ENCODE measurements at regions not wholly inside any gene's neighbourhood (a gene's known extent, or its start where the extent isn't known, plus 50 kb on each side); places are given as distances from the start of the nearest gene placed in this dataset.

- no peak overlapping the region for H3K9ac ChIP-seq (ENCODE audit: low read length)
- no peaks in the 10 kb centered on the region for H3K9me3 ChIP-seq (ENCODE audit: insufficient read depth, low read depth, low read length)
- Mint-ChIP-seq H3K4me3 (ENCODE audit: unreplicated experiment) (no peak overlapping the region), H3K36me3 (ENCODE audit: low read depth, unreplicated experiment) (no peaks in the 10 kb centered on the region), H3K27me3 (ENCODE audit: low read depth, unreplicated experiment) (no peaks in the 10 kb centered on the region), H3K4me1 (ENCODE audit: low read depth, unreplicated experiment) (peaks cover 3% of the 10 kb centered on the region), H3K27ac (ENCODE audit: unreplicated experiment) (no peak overlapping the region), H3K9me3 (ENCODE audit: unreplicated experiment) (peaks cover 2% of the 10 kb centered on the region)
- no peak for TF ChIP-seq EZH2 (IDR thresholded peaks at IDR 0.05; ENCODE audit: insufficient read depth, low read length)
- TF ChIP-seq, protein P1, sequence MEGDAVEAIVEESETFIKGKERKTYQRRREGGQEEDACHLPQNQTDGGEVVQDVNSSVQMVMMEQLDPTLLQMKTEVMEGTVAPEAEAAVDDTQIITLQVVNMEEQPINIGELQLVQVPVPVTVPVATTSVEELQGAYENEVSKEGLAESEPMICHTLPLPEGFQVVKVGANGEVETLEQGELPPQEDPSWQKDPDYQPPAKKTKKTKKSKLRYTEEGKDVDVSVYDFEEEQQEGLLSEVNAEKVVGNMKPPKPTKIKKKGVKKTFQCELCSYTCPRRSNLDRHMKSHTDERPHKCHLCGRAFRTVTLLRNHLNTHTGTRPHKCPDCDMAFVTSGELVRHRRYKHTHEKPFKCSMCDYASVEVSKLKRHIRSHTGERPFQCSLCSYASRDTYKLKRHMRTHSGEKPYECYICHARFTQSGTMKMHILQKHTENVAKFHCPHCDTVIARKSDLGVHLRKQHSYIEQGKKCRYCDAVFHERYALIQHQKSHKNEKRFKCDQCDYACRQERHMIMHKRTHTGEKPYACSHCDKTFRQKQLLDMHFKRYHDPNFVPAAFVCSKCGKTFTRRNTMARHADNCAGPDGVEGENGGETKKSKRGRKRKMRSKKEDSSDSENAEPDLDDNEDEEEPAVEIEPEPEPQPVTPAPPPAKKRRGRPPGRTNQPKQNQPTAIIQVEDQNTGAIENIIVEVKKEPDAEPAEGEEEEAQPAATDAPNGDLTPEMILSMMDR (IDR thresholded peaks at IDR 0.05; ENCODE audit: insufficient read depth, low read depth, low read length): no peak
- FAIRE-seq: no peak
- no peaks in the 10 kb centered on the region for H3K79me2 ChIP-seq (ENCODE audit: insufficient read depth, low read length)
- no peaks in the 10 kb centered on the region for H3K27me3 ChIP-seq (ENCODE audit: insufficient read depth, low read length)
- no peak overlapping the region for H2AFZ ChIP-seq (ENCODE audit: low read depth, low read length)
- no peaks in the 10 kb centered on the region for H4K20me1 ChIP-seq (ENCODE audit: insufficient read depth, low read length)
- H3K27ac ChIP-seq (ENCODE audit: low read depth, low read length): no peak overlapping the region
- no peak for DNase-seq (ENCODE audit: low read depth)
- no peaks in the 10 kb centered on the region for H3K36me3 ChIP-seq (ENCODE audit: insufficient read depth, low read length)
- H3K4me3 ChIP-seq (ENCODE audit: insufficient read depth, low read depth, low read length): no peak overlapping the region
- H3K4me2 ChIP-seq (ENCODE audit: low read length): no peak overlapping the region
- H3K4me1 ChIP-seq (ENCODE audit: insufficient read depth, low read length): peaks cover 3% of the 10 kb centered on the region
These were observed 622.8 kb downstream of the QKI start for GRCh38 chr6:164037171-164037870.

DNA sequence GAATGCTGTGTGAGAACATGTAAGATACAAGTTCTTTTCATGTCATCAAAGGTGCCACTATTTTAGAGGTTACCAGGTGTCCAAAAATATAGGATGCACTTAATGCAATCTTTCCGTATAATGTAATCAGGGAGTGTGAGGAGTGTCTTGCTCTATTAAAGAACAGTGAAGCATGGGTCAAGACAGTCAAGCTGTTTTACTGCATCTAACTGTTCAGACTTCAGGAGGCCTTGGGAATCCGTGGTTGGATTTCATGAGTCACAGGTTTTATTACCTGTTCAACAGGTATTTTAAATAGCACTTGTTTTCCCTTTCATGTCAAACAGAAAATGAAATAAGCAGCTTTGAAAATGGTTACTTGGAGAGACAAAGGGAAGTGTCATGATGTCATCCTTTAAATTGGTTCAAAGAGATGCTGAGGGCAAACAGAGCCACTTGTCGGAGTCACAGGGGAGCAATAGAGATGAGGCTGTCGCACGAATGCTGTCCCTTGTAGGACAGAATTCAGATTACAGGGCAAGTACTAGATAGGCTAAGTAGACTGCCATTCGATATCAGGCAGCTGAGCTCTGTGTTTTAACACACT is 621.5 kb downstream of the QKI start:
- H3K27ac ChIP-seq (ENCODE audit: low read depth, low read length): no peak overlapping the region
- H3K27ac Mint-ChIP-seq (ENCODE audit: unreplicated experiment): no peak overlapping the region

More for the DNA sequence above, 621.5 kb downstream of the QKI start:
- Histone ChIP-seq H3K4me1 (ENCODE audit: insufficient read depth, low read length) (peaks cover 3% of the 10 kb centered on the region), H3K9ac (ENCODE audit: low read length) (no peak overlapping the region), H3K4me2 (ENCODE audit: low read length) (no peak overlapping the region), H3K27me3 (ENCODE audit: insufficient read depth, low read length) (no peaks in the 10 kb centered on the region), H2AFZ (ENCODE audit: low read depth, low read length) (no peak overlapping the region), H3K79me2 (ENCODE audit: insufficient read depth, low read length) (no peaks in the 10 kb centered on the region), H3K4me3 (ENCODE audit: insufficient read depth, low read depth, low read length) (no peak overlapping the region), H3K36me3 (ENCODE audit: insufficient read depth, low read length) (no peaks in the 10 kb centered on the region), H4K20me1 (ENCODE audit: insufficient read depth, low read length) (no peaks in the 10 kb centered on the region), H3K9me3 (ENCODE audit: insufficient read depth, low read depth, low read length) (no peaks in the 10 kb centered on the region)
- Mint-ChIP-seq H3K36me3 (ENCODE audit: low read depth, unreplicated experiment) (no peaks in the 10 kb centered on the region), H3K9me3 (ENCODE audit: unreplicated experiment) (peaks cover 3% of the 10 kb centered on the region), H3K27me3 (ENCODE audit: low read depth, unreplicated experiment) (no peaks in the 10 kb centered on the region), H3K4me3 (ENCODE audit: unreplicated experiment) (no peak overlapping the region), H3K4me1 (ENCODE audit: low read depth, unreplicated experiment) (peaks cover 3% of the 10 kb centered on the region)
- FAIRE-seq (no peak), DNase-seq (ENCODE audit: low read depth) (no peak)
- TF ChIP-seq, protein P1 (IDR thresholded peaks at IDR 0.05; ENCODE audit: insufficient read depth, low read depth, low read length): no peak
- TF ChIP-seq EZH2 (IDR thresholded peaks at IDR 0.05; ENCODE audit: insufficient read depth, low read length): no peak
